ENCODE measurements at regions not wholly inside any gene's neighbourhood (a gene's known extent, or its start where the extent isn't known, plus 50 kb on each side); places are given as distances from the start of the nearest gene placed in this dataset.
"Not testable (repeated sequence)": the region's sequence is repeated elsewhere in the genome, so short reads cannot be mapped to it uniquely, and the experiment has no call there.

- DNase-seq (ENCODE audit: low read depth, low spot score): no peak
Measured at GRCh38 chr4:137421796-137422195, 110.5 kb downstream of the PCDH18 start.

GRCh38 chr4:137420901-137421396 lies 111.3 kb downstream of the PCDH18 start:
- H3K9me3 ChIP-seq (ENCODE audit: control insufficient read depth, insufficient read depth, low read length): peaks cover 6% of the 10 kb centered on the region; the same call in 1 of the 2 replicates
- no peaks in the 10 kb centered on the region for H3K27me3 ChIP-seq (ENCODE audit: control insufficient read depth, insufficient read depth, low read length)
- CTCF ChIA-PET: interaction anchor here (0.6 kb wide), 1 partner anchor 298 kb away, joined by 3 read pairs; no protein-coding TSS in a partner anchor
- DNase-seq (ENCODE audit: low read depth, low spot score): no peak
- TF ChIP-seq CTCF (IDR thresholded peaks at IDR 0.05; ENCODE audit: low read depth, low read length): no peak
- POLR2A ChIA-PET: no interaction called here
- no peak overlapping the region for H3K27ac ChIP-seq (ENCODE audit: low read depth, low read length)
- no peak overlapping the region for H3K4me3 ChIP-seq (ENCODE audit: low read depth, low read length)

More at GRCh38 chr4:137421796-137422195, 110.5 kb downstream of the PCDH18 start:
- Histone ChIP-seq H3K9me3 (ENCODE audit: control insufficient read depth, insufficient read depth, low read length) (peaks cover 6% of the 10 kb centered on the region; the same call in 1 of the 2 replicates), H3K27ac (ENCODE audit: low read depth, low read length) (no peak overlapping the region), H3K27me3 (ENCODE audit: control insufficient read depth, insufficient read depth, low read length) (no peaks in the 10 kb centered on the region), H3K4me3 (ENCODE audit: low read depth, low read length) (no peak overlapping the region)
- ChIA-PET CTCF (no interaction called here), POLR2A (no interaction called here)
- no peak for TF ChIP-seq CTCF (IDR thresholded peaks at IDR 0.05; ENCODE audit: low read depth, low read length)

- CTCF ChIA-PET: no interaction called here
- H3K4me3 ChIP-seq (ENCODE audit: low read depth, low read length): no peak overlapping the region
- TF ChIP-seq CTCF (IDR thresholded peaks at IDR 0.05; ENCODE audit: low read depth, low read length): no peak
- H3K27ac ChIP-seq (ENCODE audit: low read depth, low read length): no peak overlapping the region
- POLR2A ChIA-PET: no interaction called here
- peaks cover 6% of the 10 kb centered on the region; the same call in 1 of the 2 replicates for H3K9me3 ChIP-seq (ENCODE audit: control insufficient read depth, insufficient read depth, low read length)
- H3K27me3 ChIP-seq (ENCODE audit: control insufficient read depth, insufficient read depth, low read length): no peaks in the 10 kb centered on the region
- peak; percentile 8 for DNase-seq (ENCODE audit: low read depth, low spot score)
Measured at GRCh38 chr4:137417676-137418075, 114.6 kb downstream of the PCDH18 start.

- DNase-seq (ENCODE audit: low read depth, low spot score): no peak
- TF ChIP-seq CTCF (IDR thresholded peaks at IDR 0.05; ENCODE audit: low read depth, low read length): no peak
- ChIA-PET CTCF (no interaction called here), POLR2A (no interaction called here)
- H3K27me3 ChIP-seq (ENCODE audit: control insufficient read depth, insufficient read depth, low read length): no peaks in the 10 kb centered on the region
- no peak overlapping the region for H3K4me3 ChIP-seq (ENCODE audit: low read depth, low read length)
- H3K9me3 ChIP-seq (ENCODE audit: control insufficient read depth, insufficient read depth, low read length): no peaks in the 10 kb centered on the region
- H3K27ac ChIP-seq (ENCODE audit: low read depth, low read length): no peak overlapping the region
Measured at GRCh38 chr4:137414802-137415201, 117.5 kb downstream of the PCDH18 start.

- no peak for TF ChIP-seq CTCF (IDR thresholded peaks at IDR 0.05; ENCODE audit: low read depth, low read length)
- no peak overlapping the region for H3K4me3 ChIP-seq (ENCODE audit: low read depth, low read length)
- no peaks in the 10 kb centered on the region; the same call in 1 of the 2 replicates for H3K9me3 ChIP-seq (ENCODE audit: control insufficient read depth, insufficient read depth, low read length)
- no peak overlapping the region for H3K27ac ChIP-seq (ENCODE audit: low read depth, low read length)
- no peaks in the 10 kb centered on the region for H3K27me3 ChIP-seq (ENCODE audit: control insufficient read depth, insufficient read depth, low read length)
- ChIA-PET CTCF (no interaction called here), POLR2A (no interaction called here)
- no peak for DNase-seq (ENCODE audit: low read depth, low spot score)
Measured at GRCh38 chr4:137408527-137409177, 123.6 kb downstream of the PCDH18 start.

GRCh38 chr4:137405833-137406232 lies 126.5 kb downstream of the PCDH18 start:
- H3K27me3 ChIP-seq (ENCODE audit: control insufficient read depth, insufficient read depth, low read length); CTCF ChIA-PET; DNase-seq (ENCODE audit: low read depth, low spot score); H3K4me3 ChIP-seq (ENCODE audit: low read depth, low read length); H3K27ac ChIP-seq (ENCODE audit: low read depth, low read length); POLR2A ChIA-PET; H3K9me3 ChIP-seq (ENCODE audit: control insufficient read depth, insufficient read depth, low read length): not testable (repeated sequence)
